HG03064 (cell line): ENCODE measurements at regions not wholly inside any gene's neighbourhood (a gene's known extent, or its start where the extent isn't known, plus 50 kb on each side); places are given as distances from the start of the nearest gene placed in this dataset.
"Not testable (repeated sequence)": the region's sequence is repeated elsewhere in the genome, so short reads cannot be mapped to it uniquely, and the experiment has no call there.

Experiments
- ATAC-seq: cut with Tn5 transposase; IDR thresholded peaks from one replicate; pipeline ENCODE4 v1.9.1; 2021; ENCODE audit warnings: low read depth; ENCODE audit not compliant: unreplicated experiment

- ATAC-seq, result no peak
Measured at GRCh38 chr6:81262656-81263055, 489.8 kb downstream of the TENT5A start.

GRCh38 chr6:81256223-81256622, 496.3 kb downstream of the TENT5A start:
- not testable (repeated sequence) for ATAC-seq

- no peak for ATAC-seq
Measured at GRCh38 chr6:81253821-81254220, 498.7 kb downstream of the TENT5A start.

- no peak for ATAC-seq
Measured at GRCh38 chr6:81252231-81252630, 500.2 kb downstream of the TENT5A start.

GRCh38 chr6:81246200-81246599, 506.3 kb downstream of the TENT5A start:
- ATAC-seq, result no peak

GRCh38 chr6:81242624-81243023, 509.9 kb downstream of the TENT5A start:
- no peak for ATAC-seq

GRCh38 chr6:81241126-81242041, 511.1 kb downstream of the TENT5A start:
- ATAC-seq, result no peak

- no peak for ATAC-seq
Measured at GRCh38 chr6:81238390-81238789, 514.1 kb downstream of the TENT5A start.

GRCh38 chr6:81237226-81237625, 515.3 kb downstream of the TENT5A start:
- ATAC-seq, result no peak

- ATAC-seq, result no peak
Measured at GRCh38 chr6:81235512-81235911, 517.0 kb downstream of the TENT5A start.

GRCh38 chr6:81233990-81234389, 518.5 kb downstream of the TENT5A start:
- ATAC-seq, result no peak

- ATAC-seq, result no peak
Measured at GRCh38 chr6:81228912-81229555, 523.4 kb downstream of the TENT5A start.

GRCh38 chr6:81226957-81227356, 525.5 kb downstream of the TENT5A start:
- ATAC-seq, result no peak

- no peak for ATAC-seq
Measured at GRCh38 chr6:81216668-81217067, 535.8 kb downstream of the TENT5A start.

GRCh38 chr6:81215092-81215432, 537.4 kb downstream of the TENT5A start:
- ATAC-seq, result no peak

- ATAC-seq, result no peak
Measured at GRCh38 chr6:81214414-81215091, 537.9 kb downstream of the TENT5A start.

GRCh38 chr6:81204731-81205130, 547.8 kb downstream of the TENT5A start:
- ATAC-seq, result no peak

GRCh38 chr6:81194374-81194773, 558.1 kb downstream of the TENT5A start:
- no peak for ATAC-seq

GRCh38 chr6:81172056-81172740, 580.3 kb downstream of the TENT5A start:
- ATAC-seq, result no peak

GRCh38 chr6:81169166-81169565, 583.3 kb downstream of the TENT5A start:
- ATAC-seq, result no peak

- ATAC-seq, result no peak
Measured at GRCh38 chr6:81166770-81167169, 585.7 kb downstream of the TENT5A start.
